8988T (cell line): ENCODE measurements at regions not wholly inside any gene's neighbourhood (a gene's known extent, or its start where the extent isn't known, plus 50 kb on each side); places are given as distances from the start of the nearest gene placed in this dataset.

Source experiments
- DNase-seq: peaks from one replicate; pipeline ENCODE4 v3.0.0; 2011

DNA sequence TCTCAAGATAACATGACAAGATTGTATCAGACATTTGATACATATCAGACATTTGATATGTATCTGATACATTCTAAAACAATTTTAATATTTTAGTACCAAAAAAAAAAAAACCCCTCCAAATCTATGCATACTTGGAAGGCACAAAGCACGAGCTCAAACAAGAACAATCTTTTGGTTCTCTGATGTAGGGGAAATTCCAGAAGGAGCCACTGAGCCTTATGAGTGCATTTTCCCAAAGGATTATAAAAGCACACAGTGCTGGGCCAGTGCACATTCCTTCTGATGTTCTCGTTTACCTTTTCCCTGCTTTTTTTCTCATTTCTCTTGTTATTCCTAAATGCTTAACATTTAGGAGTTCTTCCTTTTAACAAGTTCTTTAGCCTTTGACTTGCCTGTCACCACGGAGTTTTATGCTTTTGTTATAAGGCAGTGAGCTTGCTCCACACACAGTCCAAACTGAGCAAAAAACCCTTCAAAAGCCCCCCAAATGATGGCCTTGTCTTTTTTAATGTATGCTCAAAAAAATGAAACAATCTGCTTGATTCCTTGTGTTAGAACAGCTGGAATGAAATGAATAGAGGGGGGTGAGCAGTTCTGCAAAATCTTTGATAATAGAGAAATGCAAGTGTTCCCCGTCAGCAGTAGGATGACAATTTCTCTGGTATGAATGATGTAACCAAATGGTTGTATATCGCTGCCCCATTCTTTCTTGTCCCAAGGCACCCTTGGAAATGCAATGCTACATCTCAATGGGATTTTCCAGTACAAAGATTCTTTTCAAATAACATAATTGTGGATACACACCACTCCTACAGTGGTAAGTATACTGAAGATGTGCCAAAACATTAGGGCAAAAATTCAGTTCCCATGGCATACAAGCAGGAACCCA is 597.2 kb upstream of the ZEB2 start:
- DNase-seq: no peak

DNA sequence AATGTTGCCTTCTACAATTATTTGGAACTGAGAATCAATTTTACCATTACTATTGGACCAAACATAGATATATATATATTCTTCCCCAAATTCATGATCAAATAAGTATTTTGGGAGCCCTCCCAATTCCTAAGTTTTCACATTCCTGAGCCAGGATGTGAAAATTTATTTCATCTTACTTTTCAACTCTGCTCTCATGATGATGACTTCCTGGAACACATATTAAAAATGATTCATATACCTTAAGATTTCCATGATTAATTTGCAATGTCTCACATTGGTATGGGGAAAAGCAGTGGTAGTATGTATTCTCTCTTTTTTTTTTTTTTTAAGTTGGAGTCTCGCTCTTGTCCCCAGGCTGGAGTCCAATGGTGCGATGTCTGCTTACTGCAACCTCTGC is 596.1 kb upstream of the ZEB2 start:
- no peak for DNase-seq

DNA sequence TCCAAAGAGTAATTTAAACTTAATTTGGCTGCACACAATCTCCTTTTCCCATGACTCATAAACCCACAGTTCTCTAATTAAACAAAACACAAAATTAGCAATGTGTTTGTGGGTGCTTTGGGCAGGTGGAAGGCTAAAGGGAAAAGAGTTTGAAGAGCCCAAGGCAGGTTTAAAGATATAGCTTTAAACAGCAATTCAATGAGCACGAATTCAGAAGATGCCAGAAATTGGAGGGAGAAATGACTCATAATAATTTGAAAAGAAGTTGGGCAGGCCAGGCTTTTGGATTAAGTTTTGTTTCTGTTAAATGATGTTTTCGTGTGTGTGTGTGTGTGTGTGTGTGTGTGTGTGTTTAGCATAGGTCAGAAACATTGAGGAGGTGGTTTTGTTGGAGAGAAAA is 594.8 kb upstream of the ZEB2 start:
- no peak for DNase-seq

DNA sequence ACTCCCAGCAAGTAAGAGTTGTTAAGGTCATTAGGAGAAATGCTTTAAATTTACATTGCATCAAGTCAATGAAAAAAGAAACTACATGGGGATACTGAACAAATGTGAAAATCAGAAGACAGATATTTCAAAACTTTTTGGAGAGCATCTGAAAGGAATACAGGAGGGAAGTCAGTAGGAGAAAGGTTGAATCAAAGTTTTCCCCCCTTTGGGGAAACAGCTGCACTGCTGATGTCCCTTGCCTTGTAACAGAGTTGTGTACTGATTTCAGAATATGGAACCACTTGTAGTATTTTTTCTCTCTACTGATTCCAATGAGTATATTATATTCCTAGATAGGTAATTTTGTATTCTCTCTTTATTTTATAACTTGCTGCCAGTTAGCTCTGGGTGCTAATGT is 592.5 kb upstream of the ZEB2 start:
- no peak for DNase-seq

DNA sequence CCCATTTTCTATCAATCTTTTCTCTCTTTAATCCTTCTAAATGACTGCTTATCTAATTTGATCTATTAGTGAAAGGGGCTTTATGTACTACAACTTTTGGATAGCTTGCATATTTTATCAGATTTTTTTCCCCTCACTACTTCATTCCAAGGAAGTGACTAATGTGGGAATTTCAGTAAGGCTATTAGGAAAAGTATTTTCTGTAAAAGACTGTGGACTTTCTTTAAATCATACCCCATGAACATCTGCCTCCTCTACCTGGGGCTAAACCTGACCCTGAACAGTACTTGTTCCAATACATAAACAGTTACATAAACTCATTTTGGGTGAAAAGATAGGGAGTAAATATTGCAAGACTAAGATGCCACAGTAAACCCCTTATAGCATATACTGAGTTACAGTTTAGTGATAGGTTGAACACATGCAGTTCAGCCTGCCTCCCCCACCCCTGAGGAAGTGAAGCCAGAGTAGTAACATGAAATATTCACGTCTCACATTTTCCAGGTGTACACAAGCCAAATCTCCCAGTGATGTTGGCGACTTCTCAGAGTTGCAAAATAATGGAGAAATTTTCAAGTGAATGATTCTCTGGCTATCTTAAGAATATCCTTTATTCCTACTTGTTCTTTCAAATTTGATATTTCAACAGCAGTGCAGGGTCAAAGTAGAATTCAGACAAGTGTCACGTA is 590.9 kb upstream of the ZEB2 start:
- no peak for DNase-seq

DNA sequence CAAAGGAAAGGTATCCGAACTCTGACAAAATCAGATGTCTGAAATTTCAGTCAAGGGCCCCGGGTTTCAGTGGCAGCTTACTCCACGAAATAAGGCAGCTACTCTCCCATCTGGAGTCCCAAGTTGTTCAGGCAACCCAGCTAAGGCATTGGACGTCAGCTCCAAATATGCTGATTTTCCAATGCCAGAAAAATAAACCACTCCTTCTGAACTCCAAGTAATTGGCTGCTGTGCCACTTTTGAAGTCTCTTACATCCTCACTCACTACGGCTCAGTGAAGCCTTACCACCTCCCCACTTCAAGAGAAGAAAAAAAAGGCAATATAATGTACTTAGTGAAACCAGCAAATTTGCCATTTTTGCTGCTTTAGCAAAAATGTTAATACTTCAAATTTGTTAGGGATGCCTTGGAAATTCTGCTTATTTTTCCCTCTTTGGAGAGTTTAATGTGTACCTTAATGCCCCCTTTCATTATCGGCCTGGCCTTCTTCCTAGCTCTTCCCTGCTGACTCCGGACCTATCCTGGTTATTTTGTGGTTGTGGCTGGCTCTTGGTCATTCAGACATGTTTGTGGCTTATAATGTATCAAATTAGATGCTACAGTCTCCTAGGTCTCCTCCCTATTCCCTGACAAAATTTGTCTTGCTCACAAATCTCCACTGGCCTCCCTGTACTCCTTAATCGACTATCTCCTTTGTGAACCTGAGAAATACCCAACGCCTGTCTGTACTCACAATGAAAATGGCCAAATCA is 589.2 kb upstream of the ZEB2 start:
- DNase-seq: no peak

DNA sequence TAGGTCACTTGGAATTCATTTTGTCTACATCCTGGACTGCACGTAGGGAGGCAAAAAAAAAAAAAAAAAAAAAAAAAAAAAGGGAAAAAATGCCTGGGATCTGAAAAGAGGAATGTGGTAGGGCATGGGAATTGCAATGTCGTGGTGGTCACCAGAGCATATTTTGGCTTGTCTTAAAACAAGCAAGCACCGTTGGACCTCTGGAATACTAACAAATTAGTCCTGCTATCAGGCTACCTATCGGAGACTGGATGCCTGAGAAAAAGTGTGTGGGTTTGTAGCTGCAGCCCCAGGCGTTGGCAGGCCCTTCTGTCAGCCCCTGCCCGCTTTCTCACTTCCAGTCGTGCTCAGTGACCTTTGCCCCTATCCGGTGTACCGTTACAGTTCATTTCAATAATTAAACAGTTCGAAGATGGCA is 588.5 kb upstream of the ZEB2 start:
- DNase-seq: no peak

DNA sequence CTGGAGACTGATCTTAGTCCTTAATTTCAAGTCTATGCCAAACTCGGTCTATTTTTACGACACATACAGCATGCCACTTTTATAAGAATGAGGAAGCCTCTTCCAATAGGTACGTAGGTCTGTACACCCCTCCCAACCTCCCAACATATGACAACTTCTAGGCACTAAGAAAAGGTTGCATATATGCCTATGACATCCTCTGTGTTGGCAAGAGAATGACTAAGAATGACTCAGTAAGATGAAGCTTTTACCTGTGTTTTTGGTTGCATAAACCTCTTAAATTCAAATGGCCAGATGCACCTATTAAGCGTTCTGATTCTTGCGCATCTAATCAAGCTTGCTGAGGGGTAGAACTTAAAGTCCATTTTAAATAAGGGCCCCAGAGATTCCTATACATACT is 586.4 kb upstream of the ZEB2 start:
- DNase-seq: no peak

DNA sequence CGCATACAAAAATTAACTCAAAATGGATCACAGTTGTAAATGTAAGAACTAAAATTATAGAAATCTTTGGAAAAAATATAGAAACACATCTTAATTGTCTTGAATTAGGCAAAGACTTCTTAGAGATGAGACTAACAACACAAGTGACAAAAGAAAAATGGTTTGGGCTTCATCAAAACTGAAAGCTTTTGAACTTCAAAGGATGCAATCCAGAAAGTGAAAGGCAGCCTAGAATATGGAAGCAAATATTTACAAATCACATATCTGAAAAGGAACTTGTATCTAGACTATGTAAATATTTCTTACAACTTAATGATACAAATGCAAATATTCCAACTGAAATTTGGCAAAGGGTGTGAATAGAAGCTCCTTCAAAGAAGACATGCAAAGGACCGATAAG is 582.8 kb upstream of the ZEB2 start:
- no peak for DNase-seq

DNA sequence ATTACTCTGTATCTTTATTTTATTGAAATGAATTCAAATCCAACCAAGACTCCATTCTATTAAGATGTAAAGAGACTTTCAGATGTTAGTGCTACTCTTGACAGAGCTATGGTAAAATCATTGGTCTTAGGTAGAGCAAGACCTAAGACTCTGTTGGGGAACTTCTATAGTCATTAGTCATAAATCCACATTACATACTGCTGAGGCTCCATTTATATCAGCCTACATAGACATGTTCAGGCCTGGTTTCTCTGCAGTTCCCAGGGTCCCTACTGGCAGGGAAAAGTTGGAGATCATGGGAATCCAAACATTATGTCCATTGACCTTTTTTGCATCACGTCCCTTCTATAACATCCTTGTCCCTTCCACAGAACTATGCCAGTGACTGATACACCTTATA is 580.4 kb upstream of the ZEB2 start:
- DNase-seq: no peak

DNA sequence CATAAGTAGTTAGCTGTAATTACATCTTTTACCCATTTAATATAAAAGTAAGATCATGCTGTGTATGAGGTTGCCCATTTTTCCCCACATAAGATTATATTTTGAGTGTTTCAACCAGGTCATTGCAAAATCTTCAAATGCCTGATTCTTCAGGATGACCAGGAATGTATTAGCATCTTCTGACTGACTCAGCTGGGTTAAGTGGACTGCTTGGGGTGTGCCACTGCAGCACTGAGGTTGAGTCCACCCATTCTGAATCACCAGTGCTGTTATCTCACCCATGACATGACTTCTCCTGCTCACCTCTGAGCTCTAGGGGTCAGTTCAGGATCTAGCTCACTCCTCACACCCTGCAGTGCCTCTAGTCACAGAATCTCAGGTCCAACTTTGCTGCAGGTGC is 576.7 kb upstream of the ZEB2 start:
- no peak for DNase-seq

DNA sequence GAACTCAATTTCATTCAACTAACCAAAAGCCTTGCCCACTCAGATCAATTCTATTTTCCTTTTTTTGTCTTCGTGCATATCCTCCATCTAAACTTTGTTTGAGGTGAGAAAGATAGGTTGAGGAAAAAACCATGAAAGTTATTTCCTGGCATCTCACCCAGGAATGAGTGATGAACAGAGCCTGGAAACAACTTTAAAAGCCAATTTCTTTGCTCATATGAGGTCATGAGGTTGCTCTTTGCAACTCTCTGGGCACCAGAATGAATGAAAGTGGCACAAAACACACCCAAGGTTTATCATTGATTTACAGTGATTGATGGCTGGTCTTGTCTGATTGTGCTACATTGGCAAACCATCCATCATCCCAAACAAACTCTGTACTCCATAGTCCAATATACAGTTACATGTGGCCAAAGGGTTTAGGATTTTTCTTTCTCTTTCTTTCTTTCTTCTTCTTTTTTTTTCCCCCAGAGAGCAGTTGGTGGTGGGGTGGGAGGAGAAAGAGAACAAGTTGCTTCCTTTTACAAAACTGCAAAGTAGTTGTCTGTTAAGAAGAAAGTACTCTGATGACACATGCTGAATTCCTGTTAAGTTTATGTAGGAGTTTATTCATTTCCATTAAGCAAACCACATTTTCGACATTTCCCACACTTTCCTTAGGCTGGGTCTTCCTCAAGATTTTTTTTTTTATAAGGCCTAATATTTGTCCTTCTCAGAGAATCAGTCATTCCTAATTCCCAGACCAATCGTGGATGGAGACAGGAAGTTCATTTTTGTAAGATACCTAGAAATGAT is 575.9 kb upstream of the ZEB2 start:
- DNase-seq: no peak

DNA sequence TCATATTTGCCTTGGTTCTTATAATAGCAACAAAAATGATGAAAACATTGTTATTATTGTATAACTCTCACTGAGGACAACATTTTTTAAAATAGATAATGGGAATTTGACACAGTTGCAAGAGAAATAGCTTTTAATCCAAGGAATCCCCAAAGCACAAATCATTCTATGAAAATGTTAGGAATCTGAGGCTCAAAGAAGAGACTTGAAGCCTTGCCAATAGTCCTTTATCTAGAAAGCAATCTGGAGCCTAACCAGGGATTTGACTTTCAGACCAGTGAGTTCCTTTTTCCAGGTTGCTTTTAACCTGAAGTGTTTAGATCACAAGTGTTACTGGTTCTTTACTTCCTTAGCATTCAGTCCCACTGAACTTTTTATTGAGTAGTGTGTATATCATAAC is 574.5 kb upstream of the ZEB2 start:
- DNase-seq: no peak

DNA sequence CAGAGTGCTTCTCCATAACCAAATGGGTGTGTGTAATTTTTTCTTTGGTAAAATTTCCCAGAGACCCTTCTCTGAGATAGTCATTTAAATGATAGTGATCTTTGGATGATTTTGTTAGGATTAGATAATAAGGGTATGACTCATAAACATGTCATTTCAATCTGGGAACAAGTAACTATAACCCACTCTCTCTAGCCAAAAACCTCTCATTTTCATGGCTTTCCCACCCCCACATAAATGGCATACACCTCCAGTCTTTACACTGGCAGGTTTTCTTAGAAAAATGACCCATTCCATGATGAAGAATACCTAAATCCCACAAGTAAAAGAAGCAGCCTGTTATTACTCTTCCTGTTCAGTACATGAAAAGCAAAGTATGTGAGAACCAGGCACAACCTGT is 572.0 kb upstream of the ZEB2 start:
- DNase-seq: no peak

DNA sequence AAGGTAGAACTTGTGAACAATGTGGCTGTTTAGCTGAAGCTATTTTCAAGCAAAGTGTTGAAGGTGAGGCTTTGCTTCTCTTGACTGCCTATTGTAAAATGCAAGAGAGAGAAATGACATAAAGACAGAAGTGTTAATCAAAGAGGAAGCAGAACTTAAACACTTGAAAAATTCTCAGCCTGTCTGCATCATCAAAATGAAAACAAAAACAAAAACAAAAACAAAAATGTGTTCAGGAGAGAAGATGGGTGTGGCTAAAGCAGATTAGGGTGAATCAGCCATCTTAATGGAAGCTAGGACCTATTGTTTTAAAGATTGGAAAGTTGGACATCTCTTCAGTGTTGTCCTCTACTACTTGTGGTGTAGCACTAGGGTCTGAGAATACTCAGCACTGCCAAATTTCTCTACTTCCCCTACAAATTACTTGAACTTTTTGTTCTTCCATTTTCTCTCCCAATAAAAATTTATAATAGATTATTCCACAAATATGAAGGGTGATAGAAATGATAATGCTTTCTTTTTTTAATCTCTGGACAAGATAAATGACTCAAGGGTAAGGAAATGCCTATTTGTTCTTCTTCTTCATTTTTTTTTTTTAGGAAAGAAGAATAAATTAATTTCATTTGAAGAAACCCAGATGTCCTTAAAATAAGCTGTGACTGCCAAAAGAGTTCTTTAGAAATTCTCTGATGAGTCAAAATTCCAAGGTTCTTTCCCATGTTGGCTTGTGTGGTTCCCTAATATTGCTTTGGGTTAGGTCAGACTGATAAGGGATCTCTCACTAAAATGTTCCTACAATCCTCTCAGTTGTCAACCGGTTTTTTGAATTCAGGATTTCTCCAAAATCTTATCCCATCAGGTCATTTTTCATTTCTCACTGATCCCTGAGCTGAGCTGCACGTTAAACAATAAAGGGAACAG is 571.2 kb upstream of the ZEB2 start:
- no peak for DNase-seq

DNA sequence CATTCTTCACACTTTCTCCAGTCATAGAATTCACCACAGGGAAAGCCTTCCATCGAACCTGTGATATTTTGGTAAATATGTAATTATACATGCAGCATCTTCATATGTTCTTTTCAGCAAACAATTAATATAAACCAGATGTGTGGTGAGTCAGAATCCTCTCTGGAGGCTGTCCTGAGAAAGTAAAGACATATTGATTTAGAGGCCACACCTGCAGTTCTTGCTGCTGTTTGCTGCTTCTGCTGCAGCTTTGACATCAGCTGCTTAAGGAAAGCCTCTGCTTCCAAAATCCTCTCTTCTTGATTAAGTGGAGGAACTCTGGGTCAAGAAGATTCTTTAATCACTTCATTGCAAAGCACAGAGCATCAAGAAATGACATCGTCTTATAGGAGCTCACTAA is 568.8 kb upstream of the ZEB2 start:
- DNase-seq: no peak

DNA sequence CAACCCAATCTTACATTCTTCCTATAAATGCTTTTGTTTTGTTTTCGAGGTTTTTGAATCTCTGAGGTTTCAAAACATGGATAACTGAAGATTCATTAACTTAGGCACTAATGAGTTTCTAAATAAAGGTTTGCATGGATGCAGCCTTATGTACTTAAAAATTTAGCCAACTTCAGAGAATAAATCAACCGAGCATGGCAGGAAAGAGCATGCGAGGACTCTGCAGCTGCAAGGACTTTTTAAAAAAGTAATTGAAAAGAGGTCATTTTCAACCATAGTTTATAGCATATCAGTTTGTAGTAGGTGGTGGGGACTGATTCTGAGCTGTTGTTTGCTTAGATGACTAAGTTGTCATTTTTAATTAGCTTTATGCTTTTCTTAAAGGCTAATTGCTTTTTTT is 567.0 kb upstream of the ZEB2 start:
- DNase-seq: no peak

DNA sequence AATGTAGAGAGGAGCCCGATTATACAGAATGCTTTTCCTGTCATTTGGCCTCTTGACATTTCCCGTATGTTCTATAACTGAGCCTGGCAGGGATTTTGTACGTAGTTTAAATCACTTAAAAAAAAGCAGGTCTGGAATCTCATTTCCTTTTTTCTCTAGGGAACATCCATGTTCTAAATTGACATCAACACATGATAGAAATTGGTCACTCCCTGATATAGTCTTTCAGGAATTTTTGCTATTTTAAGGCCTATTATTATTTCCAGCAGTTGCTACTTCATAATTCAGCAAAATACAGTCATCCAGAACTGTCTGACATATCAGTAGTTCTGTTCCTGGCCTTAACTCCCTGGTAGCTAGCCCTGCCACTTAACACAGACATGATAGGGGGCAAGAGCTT is 565.7 kb upstream of the ZEB2 start:
- no peak for DNase-seq

DNA sequence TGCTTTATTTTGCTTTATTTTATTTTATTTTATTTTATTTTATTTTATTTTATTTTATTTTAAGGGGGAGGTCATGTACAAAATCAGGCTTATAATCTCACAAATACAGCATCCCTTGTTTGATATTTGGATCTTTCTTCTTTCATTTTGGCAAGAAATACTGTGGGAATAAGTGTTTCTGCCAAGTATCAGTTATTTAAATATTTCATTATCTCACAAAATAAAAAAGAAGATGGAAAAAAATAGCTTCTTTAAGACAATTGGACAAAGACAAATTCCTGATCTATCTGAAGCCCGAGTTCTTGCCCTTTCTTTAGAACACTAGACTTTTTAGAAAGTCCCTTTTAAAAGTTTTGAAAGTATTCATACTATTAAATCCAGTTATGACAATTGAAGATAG is 560.5 kb upstream of the ZEB2 start:
- DNase-seq: no peak

DNA sequence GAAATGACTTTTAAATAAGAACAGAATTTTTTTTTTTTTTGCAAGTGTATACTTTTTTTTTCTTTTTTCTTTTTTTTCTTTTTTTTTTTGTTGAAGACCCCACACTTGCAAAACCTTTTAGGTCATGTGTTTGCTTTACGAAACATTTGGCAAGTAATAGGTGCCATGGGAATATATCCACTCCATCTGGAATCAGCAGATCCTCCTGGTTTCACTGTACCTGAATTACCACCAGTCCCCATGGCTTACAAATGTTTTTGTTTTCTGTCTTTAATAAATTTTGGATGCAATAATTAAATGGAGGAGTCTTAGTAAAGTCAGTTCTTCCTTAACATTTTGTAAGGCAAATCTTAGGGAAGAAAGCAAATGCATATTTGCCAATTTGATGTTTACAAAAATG is 559.7 kb upstream of the ZEB2 start:
- no peak for DNase-seq

DNA sequence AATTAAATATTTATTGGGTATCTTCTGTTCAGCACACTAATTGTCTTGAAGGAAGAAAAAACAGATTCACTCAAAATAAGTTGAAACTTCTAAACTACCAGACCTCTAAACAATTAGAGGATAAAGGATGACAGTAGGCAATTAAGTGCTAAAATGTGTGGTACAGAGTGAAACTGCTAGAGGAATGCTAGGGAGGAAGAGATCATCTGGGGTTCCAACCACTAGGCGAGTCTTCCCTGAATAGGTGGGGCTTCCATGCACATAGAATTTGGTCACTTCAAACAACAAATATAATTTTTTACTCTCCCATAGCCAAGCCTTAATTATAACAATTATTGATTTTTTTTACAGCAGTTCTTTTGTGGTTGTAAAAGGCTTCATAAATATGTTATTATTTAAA is 559.0 kb upstream of the ZEB2 start:
- DNase-seq: no peak

DNA sequence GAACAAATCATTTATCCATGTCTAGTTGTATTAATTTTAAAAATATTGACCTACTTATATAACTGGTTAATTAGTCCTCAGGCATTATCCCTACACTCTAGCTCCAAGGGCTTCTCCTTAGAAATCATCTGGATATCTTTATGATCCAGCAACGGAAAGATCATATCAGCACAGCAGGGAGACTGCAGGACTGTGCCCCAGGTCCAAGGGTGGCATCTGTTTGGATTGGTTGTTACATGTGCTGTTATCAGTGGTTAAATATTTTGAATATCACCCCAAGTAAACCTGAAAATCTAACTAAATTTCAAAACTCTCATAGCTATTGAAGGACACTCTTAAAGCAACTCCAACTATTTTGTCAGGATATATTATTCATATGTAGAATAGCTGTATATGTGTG is 556.2 kb upstream of the ZEB2 start:
- no peak for DNase-seq
